ENCODE measurements at regions not wholly inside any gene's neighbourhood (a gene's known extent, or its start where the extent isn't known, plus 50 kb on each side); places are given as distances from the start of the nearest gene placed in this dataset.

GRCh38 chr10:54909165-54909564, 108.1 kb upstream of the PCDH15 start:
- DNase-seq, result no peak

GRCh38 chr10:54908019-54908418, 107.0 kb upstream of the PCDH15 start:
- DNase-seq, result no peak

GRCh38 chr10:54906940-54907339, 105.9 kb upstream of the PCDH15 start:
- no peak for DNase-seq

- DNase-seq, result no peak
Observed at GRCh38 chr10:54905578-54906192, 104.7 kb upstream of the PCDH15 start.

- no peak for DNase-seq
Observed at GRCh38 chr10:54904833-54905232, 103.8 kb upstream of the PCDH15 start.

GRCh38 chr10:54903745-54904144, 102.7 kb upstream of the PCDH15 start:
- no peak for DNase-seq

- DNase-seq, result no peak
Observed at GRCh38 chr10:54900584-54900983, 99.6 kb upstream of the PCDH15 start.

GRCh38 chr10:54880996-54881395, 80.0 kb upstream of the PCDH15 start:
- DNase-seq, result no peak

GRCh38 chr10:54869022-54869421, 68.0 kb upstream of the PCDH15 start:
- peak; percentile 27 for DNase-seq

GRCh38 chr10:54866666-54867065, 65.6 kb upstream of the PCDH15 start:
- no peak for DNase-seq

- no peak for DNase-seq
Observed at GRCh38 chr10:54854843-54855242, 53.8 kb upstream of the PCDH15 start.

- no peak for DNase-seq
Observed at GRCh38 chr10:54854389-54854788, 53.4 kb upstream of the PCDH15 start.

- DNase-seq, result no peak
Observed at GRCh38 chr10:54853883-54854282, 52.9 kb upstream of the PCDH15 start.

All from kidney glomerular epithelial cell (primary cell).